Upper lobe of right lung (tissue), 1 donor: ENCODE measurements at regions not wholly inside any gene's neighbourhood (a gene's known extent, or its start where the extent isn't known, plus 50 kb on each side); places are given as distances from the start of the nearest gene placed in this dataset.

Experiments used
- ATAC-seq: fragments of 200-7000 bp; cut with Tn5 transposase; one replicate; pipeline ENCODE4 v1.9.1; 2020; ENCODE audit warnings: mild to moderate bottlenecking, moderate library complexity
- DNase-seq: peaks from one replicate; pipeline ENCODE4 v3.0.0-alpha.2; 2020
- H3K27ac ChIP-seq: fragments of 200-600 bp; one replicate; pipeline ENCODE4 v1.8.0; 2022
- H3K27me3 ChIP-seq: fragments of 200-600 bp; one replicate; pipeline ENCODE4 v1.8.0; 2022; ENCODE audit warnings: mild to moderate bottlenecking
- H3K36me3 ChIP-seq: fragments of 200-600 bp; one replicate; pipeline ENCODE4 v1.8.0; 2022
- H3K4me1 ChIP-seq: fragments of 200-600 bp; one replicate; pipeline ENCODE4 v1.8.0; 2022
- H3K4me3 ChIP-seq: fragments of 200-600 bp; one replicate; pipeline ENCODE4 v1.8.0; 2022; ENCODE audit warnings: mild to moderate bottlenecking
- H3K9me3 ChIP-seq: fragments of 200-600 bp; one replicate; pipeline ENCODE4 v1.8.0; 2022
- intact Hi-C: fragments of 100-400 bp; cut with DNase I; formaldehyde crosslinking; loops from one replicate; pipeline ENCODE4 v1.11.0; 2022
- TF ChIP-seq, protein P1 (sequence below): fragments of 200-600 bp; IDR thresholded peaks from one replicate; pipeline ENCODE4 v1.8.0; 2022; ENCODE audit warnings: antibody characterized with exemption
- donor health status: DM: no; HTN: yes; CAD: no; lungs with severe emphysema.

DNA sequence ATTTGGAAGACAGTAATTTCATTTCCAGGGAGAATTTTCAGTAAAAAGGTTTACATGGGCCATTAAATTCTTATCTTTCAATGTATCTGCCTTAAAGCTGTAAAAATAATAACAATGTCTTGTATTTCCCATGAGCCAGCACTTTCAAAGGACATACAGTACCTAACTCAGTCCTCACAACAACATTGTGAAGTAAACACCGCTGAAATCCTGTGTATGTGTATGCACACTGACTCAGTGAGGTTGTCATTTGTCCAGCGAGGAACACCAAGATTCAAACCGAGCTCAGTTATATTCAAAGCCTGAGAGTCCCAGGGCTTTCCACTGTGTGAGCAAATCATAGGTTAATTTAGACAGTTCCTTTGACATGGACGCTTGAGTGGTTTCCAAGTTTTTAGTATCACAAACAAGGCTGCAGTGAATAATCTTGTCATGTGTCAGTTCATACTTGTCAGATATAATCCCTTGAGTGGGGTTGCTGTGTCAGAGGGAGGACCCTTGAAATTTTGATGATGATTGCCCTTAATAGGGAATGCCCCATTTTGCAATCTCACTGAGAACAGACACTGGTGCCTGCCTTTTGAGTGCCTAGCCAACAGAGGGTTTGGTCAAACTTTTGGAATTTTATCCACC lies 50.0 kb upstream of the SLC22A23 start:
- DNase-seq (no peak), ATAC-seq (no peak)
- intact Hi-C loops, result no loop called here
- TF ChIP-seq, protein P1, sequence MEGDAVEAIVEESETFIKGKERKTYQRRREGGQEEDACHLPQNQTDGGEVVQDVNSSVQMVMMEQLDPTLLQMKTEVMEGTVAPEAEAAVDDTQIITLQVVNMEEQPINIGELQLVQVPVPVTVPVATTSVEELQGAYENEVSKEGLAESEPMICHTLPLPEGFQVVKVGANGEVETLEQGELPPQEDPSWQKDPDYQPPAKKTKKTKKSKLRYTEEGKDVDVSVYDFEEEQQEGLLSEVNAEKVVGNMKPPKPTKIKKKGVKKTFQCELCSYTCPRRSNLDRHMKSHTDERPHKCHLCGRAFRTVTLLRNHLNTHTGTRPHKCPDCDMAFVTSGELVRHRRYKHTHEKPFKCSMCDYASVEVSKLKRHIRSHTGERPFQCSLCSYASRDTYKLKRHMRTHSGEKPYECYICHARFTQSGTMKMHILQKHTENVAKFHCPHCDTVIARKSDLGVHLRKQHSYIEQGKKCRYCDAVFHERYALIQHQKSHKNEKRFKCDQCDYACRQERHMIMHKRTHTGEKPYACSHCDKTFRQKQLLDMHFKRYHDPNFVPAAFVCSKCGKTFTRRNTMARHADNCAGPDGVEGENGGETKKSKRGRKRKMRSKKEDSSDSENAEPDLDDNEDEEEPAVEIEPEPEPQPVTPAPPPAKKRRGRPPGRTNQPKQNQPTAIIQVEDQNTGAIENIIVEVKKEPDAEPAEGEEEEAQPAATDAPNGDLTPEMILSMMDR, result no peak
- Histone ChIP-seq H3K4me1 (no peaks in the 10 kb centered on the region), H3K27ac (no peak overlapping the region), H3K4me3 (no peak overlapping the region), H3K27me3 (no peaks in the 10 kb centered on the region), H3K36me3 (no peaks in the 10 kb centered on the region), H3K9me3 (no peaks in the 10 kb centered on the region)
